CD4-positive, alpha-beta T cell treated with Interferon gamma for 1 hour (primary cell): ENCODE measurements at regions not wholly inside any gene's neighbourhood (a gene's known extent, or its start where the extent isn't known, plus 50 kb on each side); places are given as distances from the start of the nearest gene placed in this dataset.

ENCODE experiments used
- DNase-seq: peaks from one replicate; pipeline ENCODE4 v3.0.0-alpha.2; 2020

DNA sequence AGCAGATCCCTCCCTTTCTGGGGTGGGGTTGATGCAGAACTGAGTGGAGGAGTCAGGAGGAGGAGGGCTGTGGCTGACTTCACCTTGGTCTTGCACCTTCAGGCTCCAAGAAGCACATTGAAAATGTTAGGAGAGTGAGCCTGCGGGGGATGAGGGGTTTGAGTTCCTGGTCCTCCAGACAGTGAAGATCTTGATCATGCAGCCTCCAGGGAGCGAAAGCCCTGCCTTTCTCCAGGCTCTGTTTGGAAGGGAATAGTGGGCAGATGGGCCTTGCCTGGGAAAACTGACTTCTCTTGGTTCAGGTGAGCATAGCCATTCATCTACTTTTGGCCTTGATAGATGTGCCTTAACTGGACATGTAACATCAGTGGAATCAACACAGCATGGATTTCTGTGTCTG, 267.6 kb upstream of the B3GAT1 start:
- no peak for DNase-seq

DNA sequence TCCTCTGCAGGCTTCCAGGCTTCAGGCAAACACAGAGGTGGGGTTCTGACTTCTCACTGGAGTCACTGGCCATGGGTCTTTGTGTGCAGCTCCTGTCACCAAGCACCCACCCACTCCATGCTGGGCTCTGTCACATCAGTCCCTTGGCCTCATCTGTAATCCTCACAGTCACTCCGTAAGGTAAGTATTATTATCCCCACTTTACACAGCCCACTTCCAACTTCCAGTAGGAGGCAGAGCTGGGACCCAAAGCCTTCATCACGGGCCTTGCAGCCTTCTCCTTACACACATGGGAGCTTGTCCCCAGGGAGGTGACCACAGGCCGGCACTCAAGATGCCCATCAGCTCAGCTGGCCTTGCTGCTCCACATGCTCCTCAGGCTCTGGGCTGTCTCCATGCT, 266.7 kb upstream of the B3GAT1 start:
- DNase-seq, result no peak

DNA sequence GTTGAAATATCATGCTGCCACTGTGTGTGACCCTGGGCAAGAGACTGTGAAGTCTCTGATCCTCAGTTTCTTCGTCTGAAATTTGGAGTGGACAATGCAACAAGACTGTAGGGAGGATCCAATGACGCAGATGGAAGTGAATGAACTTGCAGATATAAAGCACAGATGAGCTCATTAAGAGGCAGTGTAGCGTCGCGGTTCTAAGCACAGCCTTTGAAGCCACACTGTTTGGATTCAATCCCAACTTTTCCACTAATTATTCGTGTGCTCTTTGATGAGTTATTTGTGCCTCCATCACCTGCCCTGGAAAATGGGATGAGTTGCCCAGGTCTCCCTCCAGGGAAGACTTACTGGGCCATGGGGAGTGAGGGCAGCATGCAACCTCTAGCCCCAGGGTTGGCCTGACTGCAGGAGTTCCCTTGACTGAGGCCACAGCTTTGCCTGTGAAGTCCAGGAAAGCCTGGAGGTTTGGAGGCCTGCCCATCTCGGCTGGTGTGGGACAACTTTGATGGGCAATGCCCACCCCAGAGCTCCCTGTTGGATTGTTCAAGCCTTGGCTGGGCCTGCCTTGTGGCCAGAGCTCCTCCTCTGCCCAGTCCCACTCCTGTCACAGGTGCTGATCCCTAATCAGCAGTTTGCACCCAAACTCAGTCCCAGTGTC, 266.0 kb upstream of the B3GAT1 start:
- DNase-seq, result no peak

DNA sequence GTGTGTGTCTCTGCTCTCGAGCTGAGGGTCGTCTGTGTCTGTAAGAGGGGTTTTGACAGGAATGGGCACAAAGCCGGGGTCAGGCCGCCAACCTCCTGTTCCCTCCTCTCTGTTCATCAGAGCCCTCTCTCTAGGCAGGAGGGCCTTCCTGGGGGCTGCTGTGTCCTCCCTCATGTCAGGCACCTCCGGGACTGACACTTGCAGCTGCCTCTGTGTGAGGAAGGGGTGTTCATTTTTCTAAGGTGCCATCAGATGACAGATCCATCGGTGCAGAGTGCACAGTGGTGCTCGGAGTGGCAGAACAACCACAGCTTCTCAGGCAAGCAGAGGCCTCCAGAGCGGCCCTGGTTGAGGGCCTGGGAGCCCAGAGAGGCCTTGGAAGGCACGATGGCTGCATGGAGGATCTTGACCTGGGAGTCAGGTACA, 265.4 kb upstream of the B3GAT1 start:
- no peak for DNase-seq

DNA sequence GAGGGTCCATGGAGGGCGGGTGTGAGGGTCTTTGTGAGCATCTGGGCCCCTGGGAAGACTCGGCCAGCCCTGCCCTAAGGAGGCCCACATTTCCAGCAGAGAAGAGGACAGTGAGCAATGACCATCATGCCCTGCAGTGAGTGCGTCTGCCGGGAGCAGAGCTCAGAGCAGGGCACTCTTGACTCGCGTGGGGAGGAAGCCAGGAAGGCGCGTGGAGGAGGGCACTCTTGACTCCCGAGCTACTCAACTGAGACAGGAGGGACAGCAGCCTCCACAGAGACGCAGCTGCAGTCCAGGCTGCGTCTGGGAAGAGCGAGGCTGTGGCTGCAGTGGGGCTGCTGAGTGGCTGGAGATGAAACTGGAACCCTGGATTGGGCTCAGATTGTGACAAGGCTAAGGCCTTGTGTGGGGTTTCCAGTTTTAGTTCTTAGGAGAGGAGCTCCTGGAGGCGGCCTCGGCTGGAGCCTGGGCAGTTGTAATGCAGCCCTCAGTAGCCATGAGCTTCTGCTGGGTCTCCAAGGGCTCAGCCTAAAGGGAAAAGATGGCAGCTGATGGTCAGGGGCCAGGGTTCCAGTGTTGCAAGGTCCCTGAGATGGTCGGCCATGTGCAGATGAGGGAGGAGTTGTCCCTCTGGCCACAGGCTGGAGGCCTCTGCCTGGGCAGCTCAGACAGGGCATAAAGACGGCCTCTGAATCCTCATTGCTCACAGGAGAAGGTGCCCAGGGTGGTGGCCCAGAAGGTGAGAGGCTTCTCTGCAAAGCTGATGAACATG, 264.7 kb upstream of the B3GAT1 start:
- DNase-seq, result no peak

DNA sequence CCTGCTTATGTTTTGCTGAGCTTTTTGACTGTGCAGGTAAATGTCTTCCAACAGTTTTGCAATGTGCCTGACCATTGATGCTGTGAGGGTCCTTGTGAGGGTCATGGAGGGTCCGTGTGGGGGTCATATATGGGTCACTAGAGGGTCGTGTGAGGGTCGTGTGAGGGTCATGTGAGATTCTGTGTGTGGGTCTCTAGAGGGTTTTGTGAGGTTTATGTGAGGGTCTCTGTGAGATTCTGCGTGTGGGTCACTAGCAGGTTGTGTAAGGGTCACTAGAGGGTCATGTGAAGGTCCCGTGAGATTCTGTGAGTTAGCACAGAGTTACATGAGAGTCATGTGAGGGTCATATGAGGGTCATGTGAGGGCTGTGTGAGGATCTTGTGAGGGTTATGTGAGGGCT, 263.9 kb upstream of the B3GAT1 start:
- no peak for DNase-seq

DNA sequence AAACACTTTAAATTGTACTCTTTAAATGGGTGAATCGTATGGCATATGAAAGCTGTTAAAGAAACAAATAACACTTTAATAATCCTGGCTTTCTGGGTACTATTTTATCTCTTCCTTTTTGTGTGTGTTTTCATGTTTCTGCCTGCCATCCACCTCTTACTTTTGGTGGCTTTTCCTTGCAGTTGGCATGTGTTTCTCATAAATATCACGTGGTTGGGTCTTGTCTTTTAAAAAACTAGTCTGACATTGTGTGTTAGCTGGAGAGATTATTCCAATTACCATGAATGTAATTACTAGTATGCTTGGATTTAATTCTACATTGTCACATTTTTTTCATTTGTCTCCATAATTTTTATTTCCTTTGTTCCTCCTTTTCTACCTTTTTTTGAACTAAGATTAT, 262.9 kb upstream of the B3GAT1 start:
- DNase-seq, result no peak

DNA sequence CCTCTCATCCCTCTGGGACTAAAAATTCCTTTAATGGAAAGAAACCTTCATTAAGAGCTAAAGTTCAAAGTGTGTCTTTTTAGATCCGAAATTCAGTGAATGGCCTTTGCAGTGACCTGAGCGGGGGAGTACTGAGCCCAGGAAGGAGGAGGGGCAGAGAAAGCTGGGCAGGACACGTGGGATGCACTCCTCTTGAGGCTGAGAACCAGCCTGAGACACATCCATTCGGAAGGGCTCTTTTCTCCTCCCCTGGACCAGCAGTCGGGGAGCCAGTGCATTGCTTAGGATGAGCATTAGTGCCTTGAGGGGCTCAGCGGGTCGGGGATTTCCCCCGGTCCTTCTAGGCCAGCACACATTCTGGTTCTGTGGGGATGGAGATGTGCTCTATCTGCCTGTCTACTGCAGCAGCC, 258.9 kb upstream of the B3GAT1 start:
- no peak for DNase-seq

DNA sequence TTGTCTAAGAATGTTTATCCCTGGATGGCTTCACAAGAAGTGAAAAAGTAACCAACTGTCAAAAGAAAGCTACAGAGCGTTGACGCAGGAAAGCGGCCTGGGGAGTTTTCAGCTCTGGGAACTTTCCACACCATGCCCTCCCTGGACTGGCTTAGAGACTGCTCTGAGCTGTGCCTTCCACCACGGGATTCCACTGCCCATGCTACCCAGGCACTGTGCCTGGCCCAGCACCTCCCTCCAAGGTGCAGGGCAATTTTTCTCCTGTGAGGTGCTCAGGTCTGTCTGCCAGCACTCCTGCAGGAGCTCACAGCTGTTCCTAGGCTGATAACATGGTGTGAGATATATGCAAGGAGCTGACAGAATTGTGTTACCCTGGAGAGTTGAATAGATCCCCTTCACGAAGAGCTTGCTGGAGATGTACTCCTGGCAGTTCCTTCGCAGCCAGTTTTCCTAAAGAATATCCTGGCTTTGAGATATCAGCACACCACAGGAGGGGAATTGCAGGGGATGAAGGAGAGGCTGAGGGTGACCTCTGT, 258.3 kb upstream of the B3GAT1 start:
- no peak for DNase-seq

DNA sequence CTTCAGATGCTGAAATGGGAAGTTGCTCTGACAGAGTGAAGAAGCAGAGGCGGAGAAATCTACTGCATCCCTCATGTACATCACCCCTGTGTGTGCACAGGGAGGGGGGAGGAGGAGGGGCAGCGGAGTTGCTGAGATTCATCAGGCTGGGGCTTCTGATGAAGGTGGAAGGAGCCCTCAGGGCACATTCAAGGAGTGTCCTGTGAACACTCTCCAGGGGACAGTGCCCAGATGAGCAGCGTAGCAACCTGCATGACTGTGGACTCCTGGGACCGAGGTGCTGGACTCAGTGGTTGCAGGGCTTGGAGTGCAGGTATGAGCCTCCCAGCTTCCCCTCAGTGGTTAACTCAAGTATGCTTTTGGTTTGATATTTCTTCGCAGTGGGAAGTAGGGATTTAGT, 257.8 kb upstream of the B3GAT1 start:
- no peak for DNase-seq

DNA sequence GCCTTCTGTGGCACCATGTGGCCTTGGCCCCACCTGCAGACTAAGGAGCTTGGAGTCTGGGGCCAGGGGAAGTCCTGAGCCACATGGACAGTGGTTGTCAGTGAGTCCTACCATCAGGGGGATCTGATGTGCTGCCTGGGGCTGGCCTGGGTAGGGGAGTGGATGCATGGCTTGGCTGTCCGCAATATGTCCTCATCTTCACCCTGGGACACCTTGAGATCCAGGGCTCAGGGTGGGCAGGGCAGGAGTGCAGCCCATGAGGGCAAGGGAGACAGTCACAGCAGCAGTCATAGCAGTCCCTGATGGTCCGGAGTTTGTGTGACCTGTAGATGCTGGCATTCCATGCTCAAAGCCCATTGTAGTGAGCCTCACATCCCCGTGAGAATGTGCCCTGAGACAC, 256.8 kb upstream of the B3GAT1 start:
- DNase-seq, result no peak

DNA sequence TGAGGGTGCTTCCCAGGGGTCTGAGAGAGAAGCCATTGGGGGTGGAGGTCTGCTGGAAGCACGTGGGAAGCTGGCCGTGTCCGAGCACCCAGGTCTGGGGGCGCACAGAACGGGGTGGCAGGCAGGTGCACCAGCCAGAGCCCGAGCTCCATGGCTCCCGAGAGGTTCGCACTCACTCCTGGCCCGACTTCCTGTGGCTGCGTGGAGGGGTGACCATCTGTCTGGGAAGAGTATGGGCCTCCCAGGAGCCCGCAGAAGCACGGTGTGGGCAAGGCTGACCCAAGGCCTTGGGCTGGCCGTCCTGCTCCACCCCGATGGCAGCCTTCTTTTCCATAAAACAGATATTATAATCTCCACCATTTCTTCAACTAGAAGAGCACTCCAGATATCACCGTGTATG, 256.0 kb upstream of the B3GAT1 start:
- DNase-seq, result no peak

DNA sequence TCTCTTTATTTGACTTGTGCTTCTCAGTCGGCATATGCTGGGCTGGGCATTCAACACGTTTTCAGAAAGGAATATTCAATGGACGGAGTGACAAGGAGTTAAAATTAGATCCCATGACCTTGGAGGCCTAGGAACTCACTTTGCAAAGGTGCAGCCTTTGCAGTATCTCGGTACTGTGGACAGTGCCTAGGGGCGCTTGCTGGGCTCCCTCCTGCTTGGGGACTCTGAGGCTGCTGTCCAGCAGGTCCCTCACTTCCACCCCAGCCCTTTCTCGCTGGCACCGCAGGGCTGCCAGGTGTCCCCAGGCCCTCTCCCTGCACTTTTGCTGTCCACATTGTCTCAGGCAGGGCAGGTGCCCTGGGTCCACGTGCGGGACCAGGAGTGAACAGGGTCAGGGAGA, 255.5 kb upstream of the B3GAT1 start:
- no peak for DNase-seq

DNA sequence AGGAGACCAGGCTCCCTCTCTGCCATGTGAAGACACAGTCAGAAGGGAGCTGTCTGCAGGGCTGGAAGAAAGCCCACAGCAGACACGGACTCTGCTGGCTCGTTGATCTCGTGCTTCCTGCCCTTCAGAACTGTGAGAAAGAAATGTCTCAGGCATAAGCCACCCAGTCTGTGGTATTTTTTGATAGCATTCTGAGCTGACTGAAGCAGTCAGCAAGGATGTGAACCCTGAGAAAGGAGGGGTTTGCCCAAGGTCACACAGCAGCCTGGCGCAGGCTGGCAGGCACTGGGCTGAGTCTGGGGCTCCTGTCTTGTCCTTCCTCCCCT, 255.1 kb upstream of the B3GAT1 start:
- DNase-seq, result no peak

DNA sequence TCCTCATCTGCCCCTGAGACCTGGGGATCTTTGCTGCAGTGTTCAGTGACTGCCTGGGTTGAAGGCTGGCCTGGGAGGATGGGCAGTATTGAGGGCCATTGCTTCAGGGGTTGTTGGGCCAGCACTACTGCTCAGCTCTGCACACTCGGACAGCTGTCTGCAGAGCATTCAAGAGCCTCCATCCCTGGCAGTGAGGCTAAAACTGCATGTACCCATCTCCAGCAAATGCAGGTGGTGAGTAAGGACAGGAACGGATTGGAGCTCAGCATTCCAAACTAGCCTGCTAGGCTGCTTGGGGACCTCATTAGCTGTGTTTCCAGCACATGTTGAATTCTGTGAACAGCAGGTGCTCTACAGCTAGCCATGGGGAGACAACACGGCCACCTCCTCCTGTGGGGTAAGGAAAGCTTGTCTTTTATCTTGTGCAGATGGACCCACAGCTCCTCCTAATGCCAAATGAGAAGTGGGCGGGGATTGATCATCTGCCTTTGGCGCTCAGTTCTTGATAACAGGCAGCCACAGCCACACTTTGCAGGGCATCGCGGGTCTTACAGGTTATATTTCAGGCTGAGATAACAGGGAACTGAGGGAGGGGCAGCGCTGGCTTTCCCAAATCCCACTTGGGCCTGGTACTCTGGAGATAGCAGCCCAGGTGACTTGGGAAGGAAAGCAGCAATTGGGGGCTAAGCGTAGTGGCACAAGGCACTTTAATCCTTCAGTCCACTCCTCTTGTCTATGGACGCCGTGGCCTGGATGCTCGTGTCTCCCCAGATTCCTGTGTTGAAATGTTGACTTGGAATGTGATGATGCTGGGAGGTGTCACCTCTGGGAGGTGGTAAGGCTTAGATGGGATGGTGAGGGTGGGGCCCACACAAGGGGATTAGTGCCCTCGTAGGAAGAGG, 254.5 kb upstream of the B3GAT1 start:
- DNase-seq, result no peak

DNA sequence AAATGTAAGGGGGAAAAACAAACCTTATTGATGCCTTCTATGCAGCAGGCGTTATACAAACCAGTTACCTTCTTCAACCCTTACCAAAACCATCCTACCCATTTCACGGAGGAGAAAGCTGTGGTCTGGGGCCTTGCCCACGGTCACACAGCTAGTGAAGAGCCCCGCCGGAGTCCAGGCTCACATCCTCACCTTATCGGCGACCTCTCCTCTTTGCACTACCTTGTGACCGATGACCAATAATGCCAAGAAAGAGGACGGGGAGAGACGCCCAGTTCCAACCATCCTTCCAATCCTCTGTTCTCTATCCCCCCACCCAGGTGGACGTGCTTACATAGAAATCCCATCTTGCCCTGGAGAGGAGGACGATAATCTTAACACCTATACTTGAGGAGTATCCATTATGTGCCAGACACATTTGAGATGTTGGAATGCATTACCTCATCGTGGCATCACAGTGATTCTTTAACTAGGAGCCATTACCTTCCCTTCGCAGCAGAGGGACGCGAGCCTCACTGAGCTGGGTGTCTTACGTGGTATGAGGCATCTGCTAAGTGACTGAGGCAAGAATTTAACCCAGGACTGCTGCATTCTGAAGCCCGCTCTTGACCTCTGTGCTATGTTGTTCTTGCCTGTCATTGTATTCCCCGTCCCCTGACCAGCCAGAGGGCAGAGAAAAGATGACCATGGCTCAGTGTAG, 253.7 kb upstream of the B3GAT1 start:
- DNase-seq, result no peak

DNA sequence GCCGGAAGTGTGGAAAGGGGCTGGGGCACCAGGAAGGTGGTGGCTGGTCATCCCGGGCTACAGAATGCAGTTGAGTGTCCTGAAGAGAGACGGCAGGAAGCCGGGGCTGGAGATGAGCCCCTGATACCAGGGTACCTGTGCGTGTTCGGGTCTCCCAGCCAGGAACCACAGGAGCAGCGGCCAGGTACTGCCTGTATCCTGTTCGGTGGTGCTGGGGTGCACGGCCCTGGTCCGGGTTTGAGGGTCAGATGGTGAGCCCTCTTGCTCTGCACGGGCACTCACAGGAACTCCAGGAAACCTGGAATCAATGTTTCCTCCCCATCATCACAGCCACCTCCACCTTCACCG, 253.1 kb upstream of the B3GAT1 start:
- no peak for DNase-seq

DNA sequence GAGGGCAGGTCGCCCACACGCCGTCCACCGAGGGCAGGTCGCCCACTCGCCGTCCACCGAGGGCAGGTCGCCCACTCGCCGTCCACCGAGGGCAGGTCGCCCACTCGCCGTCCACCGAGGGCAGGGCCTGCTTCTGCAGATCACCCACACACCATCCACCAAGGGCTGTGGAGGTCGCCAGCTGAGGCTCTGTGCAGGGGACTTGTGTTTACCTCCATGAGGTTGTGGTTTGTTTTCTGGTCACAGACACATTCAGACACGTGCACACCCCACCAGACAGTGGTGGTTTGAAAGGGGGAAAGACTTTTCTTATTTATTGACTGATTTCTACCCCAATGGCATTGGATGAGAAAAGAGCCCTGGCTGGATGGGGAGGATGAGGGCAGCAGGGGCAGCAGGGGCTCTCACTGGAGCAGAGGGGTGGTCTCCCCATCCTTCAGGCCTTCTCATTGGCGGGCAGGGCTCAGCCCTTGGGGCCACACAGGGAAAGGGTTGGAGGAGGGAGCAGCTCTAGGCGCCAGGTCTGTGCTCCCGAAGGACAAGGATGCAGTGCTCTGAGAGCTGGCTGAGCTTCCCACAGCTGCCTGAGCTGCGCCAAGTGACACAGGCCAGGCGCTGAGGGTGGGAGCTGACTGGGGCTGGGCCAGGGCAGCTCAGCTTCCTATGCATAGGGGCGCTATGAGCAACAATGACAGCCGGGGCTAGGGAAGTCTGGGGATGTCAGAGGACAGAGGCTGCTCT, 252.6 kb upstream of the B3GAT1 start:
- DNase-seq, result no peak

DNA sequence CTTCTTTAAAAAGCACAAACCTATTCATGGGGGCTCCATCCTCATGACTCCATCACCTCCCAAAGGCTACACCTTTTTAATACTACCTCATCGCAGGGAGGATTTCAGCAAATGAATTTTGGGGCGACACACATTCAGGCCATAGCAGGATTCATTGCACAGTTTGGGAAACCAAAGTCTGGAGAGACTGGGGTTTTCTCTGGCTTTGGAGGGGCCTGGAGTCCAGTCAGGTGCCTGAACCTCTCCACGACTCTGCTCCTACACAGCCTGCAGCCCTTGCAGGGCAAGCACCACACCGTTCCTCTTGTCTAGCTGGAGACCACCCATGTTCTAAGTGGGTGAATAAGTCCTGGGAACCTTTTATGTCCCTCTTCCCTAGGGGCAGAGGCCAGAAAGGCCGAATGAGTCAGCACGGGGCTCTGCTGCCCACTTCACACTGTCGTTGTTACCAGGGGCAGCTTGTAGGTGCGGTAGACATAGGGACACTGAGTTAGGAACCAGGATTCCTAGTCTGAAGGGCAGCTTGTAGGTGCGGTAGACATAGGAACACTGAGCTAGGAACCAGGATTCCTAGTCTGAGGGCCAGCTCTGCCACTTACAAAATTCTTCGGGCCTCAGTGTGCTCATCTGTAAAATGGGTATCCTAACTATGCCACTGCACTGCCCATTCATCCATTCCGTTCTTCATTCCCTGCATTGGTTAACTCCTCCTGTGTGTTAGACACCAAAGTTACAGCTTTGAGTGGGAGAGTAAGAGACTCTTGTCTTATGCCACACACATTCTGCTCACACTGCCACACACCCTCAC, 251.7 kb upstream of the B3GAT1 start:
- no peak for DNase-seq

DNA sequence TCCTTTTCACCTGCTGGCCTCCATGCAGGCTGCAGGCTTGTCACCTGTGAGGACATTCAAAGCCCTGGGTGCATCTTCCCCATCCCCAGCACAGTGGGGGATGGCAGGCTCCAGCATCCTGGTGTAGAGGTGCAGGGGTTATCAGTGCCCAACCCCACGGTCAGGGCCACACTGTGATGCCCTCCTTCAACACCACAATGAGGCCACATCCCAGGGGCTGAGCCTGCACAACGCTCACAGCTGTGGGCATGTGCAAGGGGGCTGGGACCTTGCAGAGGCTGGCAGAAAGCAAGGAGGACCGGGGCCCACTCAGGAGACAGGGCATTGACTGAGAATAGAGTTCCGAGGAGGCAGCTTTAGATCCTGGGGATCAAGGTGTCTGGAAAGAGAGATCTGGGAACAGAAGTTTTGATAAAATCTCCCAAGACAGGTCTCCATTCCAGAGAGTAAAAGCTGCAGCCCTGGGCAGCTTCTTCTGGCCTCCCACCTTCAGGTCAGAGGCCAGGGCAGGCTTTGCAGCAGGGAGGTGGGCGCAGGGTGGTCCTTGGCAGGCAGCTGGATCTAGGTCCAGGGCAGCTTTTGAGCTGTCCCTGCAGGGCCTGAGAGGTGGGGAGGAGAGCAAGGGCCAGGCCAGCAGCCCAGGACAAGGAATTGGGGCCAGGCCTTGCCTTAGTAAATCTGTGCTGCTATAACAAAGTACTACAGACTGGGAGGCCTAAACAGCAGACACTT, 250.8 kb upstream of the B3GAT1 start:
- no peak for DNase-seq

DNA sequence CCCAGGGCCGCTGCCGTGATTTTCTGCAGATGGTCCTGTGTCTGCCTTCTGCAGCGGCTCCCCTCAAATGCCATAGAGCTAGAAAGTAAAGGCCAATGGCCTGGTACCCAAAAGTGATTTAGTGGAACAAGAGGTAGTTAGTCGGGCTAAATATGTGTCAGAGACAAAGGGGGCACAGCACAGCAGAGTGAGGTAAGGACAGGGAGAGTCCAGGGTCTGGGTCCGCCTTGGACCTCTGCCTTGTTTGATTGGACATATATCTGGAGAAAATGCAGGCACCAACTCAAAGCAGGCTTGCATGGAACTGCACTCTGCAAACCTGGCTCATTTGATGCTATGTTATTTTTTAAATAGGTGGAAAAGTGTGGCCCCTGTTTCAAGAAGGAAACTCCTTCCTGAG, 249.6 kb upstream of the B3GAT1 start:
- no peak for DNase-seq
